ENCODE measurements at regions not wholly inside any gene's neighbourhood (a gene's known extent, or its start where the extent isn't known, plus 50 kb on each side); places are given as distances from the start of the nearest gene placed in this dataset.

DNA sequence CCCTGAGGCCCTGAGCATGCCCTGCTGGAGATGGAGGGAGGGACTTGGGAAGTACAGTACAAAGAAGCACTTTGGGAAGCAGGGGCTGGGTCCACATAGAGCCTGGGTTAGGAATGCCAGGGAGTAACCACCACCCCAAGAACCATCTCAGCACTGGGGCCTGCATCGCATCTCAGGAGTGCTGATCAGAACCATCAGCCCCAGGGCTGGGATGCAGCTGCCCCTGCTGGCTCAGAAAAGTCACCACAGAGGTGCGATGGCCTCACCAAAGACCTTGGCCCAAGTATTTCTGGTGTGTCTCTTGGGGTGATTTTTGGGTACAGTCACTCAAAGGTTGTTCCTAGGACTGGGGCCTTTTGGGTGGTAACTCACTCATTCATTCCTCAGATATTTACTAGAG is 236.8 kb upstream of the MVB12B start:
- DNase-seq (ENCODE audit: low spot score), result no peak

DNA sequence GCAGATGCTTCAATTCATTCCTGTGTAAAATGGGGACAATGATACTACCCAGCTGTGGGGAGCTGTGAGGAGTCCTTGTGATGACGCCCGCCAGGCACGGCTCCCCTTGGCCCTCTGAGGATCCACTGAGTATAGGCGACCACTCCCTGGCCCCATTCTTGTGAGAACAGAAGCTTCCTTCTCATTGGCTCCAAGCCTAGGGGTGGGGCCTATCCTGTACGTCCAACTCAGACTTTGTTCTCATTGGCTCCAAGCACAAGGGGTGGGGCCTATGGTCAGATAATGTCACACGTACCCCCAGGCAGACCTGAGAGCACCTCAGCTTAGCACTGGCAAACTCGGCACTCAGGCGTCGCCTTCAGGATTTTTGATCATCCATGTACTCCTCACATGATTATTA is 232.9 kb upstream of the MVB12B start:
- DNase-seq (ENCODE audit: low spot score), result no peak

DNA sequence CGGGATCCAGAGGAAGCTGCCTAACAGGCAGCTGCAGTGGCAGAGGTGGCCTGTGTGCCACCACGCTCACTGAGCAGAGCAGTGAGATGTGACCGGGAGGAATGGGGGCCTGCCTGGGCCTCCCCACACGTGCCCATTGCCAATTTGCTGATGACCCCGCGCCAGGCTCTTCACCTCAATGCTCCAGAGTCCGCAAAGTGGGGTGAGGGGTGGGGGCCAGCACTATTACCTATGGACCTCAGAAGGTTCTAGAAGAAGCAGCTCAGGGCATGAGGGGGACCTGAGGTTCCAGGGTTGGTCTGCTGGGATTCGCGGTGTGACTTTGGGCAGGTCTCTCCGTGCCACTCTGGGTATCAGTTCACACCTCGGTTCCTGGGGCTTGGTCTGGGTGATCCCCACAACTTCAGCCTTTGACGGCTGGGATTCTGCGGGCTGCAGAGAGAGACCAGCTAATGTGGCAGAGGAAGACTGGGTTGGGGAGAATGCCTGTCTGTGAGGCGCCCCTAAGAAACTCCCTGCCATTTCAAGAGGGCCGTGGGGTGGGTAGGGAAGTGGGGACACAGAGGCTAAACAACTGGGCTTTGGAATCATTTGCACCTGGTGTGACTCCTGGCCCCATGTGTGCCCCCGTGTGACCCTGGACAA is 231.0 kb upstream of the MVB12B start:
- DNase-seq (ENCODE audit: low spot score), result no peak

- no peak for DNase-seq (ENCODE audit: low spot score)
These were observed 230.3 kb upstream of the MVB12B start for GRCh38 chr9:126096340-126096739.

DNA sequence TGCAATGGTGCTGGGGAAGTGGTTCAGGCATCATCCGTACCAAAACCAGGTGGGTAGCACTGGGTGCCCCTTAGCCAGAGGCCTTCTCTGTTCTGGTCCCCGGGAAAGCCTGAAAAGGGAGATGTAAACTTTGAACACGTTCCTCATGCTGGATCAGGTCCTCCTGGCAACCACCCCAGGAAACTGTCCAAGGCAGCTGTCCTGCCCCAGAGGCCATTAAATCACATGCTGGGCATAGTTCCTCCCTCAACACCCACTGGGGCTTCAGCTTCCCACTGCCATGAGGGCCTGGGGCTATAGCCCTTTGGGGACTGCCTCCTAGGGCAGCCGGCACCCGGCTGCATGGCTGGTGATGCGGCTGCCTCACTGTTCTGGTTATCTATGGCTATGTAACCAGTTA is 228.9 kb upstream of the MVB12B start:
- DNase-seq (ENCODE audit: low spot score), result no peak

- no peak for DNase-seq (ENCODE audit: low spot score)
These were observed 220.2 kb upstream of the MVB12B start for GRCh38 chr9:126106404-126106803.

DNA sequence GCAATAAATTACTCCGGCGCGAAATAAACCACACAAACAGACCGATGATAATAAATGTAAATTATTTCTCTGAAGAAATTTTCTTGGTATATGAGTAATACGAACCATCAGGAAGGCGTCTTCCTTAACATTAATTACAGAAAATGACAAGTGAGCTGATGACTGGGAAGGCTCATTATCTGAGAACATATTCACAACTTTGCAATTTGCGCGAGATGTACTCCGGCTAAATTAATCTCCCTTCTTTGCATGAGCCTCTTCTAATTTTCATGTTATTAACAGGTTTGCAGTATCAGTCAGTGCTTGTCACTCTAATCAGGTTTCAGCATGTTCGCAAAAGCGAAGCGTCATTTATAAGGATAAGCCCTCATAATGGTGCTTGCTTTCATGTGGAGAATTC is 218.9 kb upstream of the MVB12B start:
- no peak for DNase-seq (ENCODE audit: low spot score)

DNA sequence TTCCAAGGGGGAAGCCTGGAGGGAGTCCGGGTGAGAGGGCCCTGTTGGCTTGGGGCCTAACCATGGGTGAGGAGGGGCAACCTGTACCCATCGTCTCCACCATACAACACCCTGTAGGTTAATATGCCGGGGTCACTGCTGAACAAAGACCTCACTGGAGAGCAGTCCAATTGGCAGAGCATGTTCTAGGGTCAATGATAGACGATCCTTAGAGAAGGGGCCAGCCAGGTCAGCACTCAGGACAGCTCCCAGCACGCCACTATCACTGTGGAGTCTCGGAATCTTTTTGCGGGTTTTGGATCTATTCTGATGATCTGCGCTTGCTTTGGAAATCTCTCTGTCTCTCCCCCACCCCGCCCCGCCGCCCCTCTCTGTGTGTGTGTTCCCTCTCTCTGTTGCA is 218.4 kb upstream of the MVB12B start:
- DNase-seq (ENCODE audit: low spot score), result no peak

- no peak for DNase-seq (ENCODE audit: low spot score)
These were observed 217.1 kb upstream of the MVB12B start for GRCh38 chr9:126109575-126109974.

GRCh38 chr9:126111556-126111955 is 215.1 kb upstream of the MVB12B start:
- no peak for DNase-seq (ENCODE audit: low spot score)

GRCh38 chr9:126112135-126112720 is 214.4 kb upstream of the MVB12B start:
- no peak for DNase-seq (ENCODE audit: low spot score)

- DNase-seq (ENCODE audit: low spot score), result no peak
These were observed 213.5 kb upstream of the MVB12B start for GRCh38 chr9:126113176-126113575.

DNA sequence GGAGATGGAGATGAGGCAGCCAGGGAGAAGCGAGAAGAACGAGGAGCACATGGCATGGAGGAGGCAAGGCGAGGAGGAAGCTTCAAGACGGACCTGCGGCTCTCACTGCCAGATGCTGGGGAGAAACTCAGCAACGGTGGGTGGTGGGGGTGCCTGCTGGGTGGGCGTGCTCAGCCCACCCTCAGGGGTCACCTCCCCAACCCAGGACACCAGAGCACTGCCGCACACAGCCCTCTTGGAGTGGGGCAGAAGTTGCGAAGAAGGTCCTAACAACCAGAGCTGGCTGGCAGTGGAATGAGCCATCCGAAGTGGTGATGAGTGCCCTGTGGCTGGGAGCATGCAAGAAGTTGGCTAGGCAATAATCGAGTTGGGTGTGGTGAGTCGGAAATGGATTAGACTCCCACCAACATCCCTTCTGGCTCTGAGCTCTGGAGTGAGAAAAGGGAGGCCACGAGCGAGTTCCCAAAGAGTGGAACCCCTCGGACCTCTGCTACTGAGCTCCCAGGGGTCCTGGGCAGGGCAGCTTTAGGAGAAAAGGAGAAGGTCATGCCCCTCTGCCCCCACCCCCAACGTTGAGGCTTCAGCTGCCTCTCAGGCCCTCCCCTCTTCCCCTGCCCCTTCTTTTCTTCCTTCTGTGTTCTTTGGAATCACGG is 212.7 kb upstream of the MVB12B start:
- no peak for DNase-seq (ENCODE audit: low spot score)

GRCh38 chr9:126114409-126114760 is 212.2 kb upstream of the MVB12B start:
- no peak for DNase-seq (ENCODE audit: low spot score)

- DNase-seq (ENCODE audit: low spot score), result no peak
These were observed 211.7 kb upstream of the MVB12B start for GRCh38 chr9:126114850-126115460.

- no peak for DNase-seq (ENCODE audit: low spot score)
These were observed 210.1 kb upstream of the MVB12B start for GRCh38 chr9:126116351-126117157.

DNA sequence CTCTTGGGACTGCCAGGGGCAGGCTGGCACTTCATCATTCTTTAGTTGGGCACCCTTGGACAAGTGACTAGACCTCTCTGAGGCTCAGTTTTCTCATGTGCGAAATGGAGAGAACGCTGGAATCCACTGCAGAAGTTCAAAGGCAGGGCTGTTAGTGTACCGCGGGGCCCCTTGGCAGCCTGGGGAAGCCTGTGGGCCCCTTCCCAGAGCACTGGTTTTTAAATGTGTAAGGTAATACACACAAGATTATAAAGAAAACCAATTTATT is 209.5 kb upstream of the MVB12B start:
- DNase-seq (ENCODE audit: low spot score), result no peak

GRCh38 chr9:126117631-126118030 is 209.0 kb upstream of the MVB12B start:
- peak; percentile 9 for DNase-seq (ENCODE audit: low spot score)

DNA sequence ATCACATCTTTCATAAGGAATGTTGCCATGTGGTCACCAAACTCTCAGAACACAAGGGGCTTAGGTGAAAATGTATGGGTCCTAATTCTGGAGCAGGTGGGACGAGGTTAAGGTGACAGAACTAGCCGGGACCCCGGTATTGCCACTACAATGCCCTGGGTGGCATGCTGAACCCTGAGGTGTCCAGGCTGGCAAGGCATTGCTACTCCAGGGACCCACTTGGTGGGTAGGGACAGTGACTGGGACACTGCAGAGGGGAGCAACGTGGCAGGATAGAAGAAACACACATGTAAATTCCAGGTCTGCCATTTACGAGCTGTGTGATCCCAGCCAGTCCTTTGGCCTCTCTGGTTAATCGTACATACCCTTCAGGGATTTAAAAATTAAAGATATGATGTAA is 206.9 kb upstream of the MVB12B start:
- DNase-seq (ENCODE audit: low spot score), result no peak

DNA sequence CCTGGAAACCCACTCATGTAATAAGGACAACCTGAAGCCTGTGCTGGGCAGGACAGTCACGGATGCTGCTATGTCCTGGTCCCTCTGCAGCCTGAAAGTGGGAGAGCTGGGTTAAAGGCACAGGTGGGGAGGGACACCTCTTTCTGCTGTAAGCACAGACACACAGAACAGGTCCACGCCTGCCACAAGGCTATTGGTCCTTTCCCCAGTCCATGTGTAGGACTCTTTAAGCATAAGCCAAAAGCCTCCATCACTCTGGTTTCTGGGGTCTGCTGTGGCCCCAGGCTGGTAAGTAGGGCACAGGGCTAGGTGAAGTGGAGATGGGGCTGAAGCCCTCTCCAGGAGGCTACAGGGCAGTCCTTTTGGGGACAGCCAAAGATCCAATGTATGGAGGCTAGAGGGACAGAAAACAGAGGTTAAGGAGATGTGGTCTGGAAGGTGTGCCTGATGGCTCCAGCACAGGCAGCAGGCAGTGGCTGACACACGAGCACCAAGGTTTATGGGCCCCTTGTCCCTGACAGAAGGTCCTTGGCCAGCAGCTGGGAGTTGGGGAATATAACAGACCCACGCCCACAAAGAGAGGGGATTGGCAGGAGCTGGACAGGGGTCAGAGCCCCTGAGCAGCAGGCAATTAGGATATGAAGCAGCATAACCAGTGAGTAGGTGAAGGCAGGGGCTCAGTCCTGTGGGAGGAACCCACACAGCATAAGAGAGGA is 203.6 kb upstream of the MVB12B start:
- DNase-seq (ENCODE audit: low spot score), result no peak

- no peak for DNase-seq (ENCODE audit: low spot score)
These were observed 202.7 kb upstream of the MVB12B start for GRCh38 chr9:126123927-126124326.

DNA sequence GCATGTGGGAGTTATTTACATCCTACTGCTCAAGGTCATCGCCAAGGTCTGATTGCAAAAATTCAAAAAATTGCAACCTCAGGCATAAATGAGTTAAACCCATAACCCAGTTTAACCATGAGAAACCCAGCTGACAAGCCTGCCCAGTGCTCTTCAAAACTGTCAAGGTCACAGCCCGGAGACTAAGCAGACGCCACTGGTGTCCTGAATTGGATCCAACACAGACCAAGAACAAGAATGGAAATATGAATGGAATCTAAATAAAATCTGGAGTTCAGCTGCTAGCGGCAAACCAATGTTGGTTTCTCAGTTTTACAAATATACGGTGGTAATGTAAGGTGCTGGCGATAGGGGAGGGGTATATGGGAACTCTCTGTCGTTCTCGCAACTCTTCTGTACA is 201.5 kb upstream of the MVB12B start:
- peak; percentile 49 for DNase-seq (ENCODE audit: low spot score)
